GM18858 (cell line): ENCODE measurements at regions not wholly inside any gene's neighbourhood (a gene's known extent, or its start where the extent isn't known, plus 50 kb on each side); places are given as distances from the start of the nearest gene placed in this dataset.
"Not testable (repeated sequence)": the region's sequence is repeated elsewhere in the genome, so short reads cannot be mapped to it uniquely, and the experiment has no call there.

Source experiments
- ATAC-seq: cut with Tn5 transposase; IDR thresholded peaks from one replicate; pipeline ENCODE4 v1.9.1; 2021; ENCODE audit not compliant: unreplicated experiment

DNA sequence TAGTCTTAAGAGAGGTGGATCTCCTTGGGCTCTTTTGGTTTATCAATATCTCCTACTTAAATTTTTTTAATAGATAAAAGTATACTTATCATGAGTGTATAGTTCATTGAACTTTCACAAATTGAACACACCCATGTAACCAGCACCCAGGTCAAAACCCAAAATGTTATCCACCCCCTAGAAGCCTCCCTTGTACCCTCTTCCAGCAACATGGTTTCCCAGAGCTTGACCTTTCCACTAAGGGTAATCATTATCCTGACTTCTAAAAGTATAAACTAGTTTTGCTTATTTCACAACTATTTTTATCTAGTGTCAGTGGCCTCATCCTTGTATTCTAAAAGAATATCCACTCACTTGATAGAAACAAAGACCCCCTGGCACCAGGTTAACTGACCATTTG, 106.8 kb downstream of the MDH1 start:
- no peak for ATAC-seq

DNA sequence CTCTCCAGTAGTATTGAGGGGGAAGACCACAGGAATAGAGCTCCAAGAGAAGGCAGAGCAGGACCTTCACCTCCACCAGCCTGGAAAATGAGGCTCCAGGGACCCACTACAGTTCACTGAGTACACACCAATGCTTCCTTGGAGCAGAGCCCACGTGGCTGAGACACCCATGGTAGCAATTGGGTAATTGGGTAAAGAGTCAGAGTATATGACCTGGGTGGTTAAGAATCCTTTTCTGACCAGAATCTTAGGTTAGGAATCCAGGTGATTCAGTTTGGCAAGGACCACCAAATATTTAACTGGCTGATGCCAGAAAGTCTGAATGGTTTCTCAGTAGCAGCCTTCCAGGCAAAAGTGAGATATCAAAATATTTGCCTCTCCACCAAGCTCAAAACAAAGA, 107.7 kb downstream of the MDH1 start:
- no peak for ATAC-seq

DNA sequence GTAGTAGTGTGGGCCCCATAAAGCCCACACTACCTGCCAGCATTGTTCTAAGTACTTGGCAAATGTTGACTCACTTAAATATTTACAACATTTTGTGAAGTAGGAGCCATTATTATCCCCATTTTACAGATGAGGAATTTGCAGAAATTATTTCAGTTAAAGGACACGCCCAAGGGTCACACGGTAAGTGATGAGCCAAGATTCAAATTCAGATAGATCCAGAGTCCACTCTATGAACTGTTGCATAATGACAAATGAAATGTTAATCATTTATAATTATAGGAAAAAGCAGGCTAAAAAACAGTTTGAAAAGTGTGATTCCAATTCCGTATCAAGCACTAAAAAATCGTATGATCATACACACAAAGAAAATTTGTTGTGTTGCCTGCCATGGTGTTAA, 108.4 kb downstream of the MDH1 start:
- ATAC-seq = no peak

DNA sequence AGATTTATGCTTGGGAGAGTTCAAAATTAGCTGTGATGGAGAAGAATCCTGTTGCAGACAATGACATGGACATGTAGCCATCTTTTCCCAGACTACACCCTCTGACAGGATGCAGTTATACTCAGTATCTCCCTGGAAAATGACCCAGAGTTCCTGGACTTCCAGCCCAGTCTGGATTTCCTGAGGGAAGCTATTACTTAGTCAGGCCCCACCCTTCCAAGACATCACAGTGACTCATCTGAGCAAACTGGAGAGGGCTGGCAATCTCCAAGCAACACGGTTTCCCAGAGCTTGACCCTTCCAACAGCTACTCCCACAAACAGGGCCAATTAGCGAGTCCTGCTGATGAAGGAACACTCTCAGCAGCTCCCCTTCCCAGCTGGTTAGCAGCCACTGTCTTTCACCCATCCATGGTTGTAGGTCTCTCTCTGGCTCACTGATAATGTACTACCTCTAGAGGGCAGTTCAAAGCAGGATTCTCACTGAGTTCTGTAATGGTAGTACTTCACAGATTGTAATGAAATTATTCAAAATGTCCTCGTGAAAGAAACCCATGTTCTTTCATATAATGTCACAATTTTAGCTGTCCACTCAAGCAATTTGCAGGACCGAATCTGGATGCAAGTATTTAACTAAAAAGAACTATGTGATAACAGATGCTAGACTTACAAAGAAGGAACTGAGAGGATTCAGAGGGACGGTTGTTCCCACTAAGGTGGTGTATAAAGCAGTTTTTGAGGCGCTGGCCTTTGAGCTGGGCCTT, 110.2 kb downstream of the MDH1 start:
- ATAC-seq = peak; percentile 62

DNA sequence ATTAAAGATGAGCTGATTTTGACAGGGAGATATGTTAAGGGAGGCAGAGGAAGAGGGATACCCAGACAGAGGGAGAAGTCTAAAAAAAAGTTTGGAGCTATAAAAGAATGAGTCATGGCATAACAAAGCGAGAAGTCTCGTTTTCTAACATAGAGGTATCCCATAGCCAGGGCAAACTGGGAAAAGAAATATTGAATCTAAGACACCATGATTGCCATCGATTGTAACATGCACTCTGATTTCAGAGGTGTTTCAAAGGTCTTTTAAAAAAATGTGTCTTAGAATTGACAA, 110.7 kb downstream of the MDH1 start:
- no peak for ATAC-seq

DNA sequence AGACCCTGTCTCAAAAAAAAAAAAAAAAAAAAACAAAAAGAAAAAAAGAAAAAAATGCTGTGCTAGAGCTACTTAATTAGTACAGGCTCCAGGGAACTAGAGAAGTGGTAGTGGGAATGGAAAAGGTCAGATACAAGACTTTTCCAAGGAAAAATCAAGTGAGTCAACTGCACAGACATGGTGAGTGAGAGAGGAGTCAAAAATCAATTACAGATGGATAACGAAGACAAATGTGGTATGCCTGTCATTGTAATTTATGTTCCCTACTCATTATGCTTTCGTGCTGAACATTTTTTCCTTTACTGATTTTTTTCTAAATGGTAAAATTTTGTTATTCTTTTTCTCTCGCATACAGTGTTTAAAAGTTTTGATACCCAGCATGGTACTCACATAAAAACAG, 111.5 kb downstream of the MDH1 start:
- no peak for ATAC-seq

DNA sequence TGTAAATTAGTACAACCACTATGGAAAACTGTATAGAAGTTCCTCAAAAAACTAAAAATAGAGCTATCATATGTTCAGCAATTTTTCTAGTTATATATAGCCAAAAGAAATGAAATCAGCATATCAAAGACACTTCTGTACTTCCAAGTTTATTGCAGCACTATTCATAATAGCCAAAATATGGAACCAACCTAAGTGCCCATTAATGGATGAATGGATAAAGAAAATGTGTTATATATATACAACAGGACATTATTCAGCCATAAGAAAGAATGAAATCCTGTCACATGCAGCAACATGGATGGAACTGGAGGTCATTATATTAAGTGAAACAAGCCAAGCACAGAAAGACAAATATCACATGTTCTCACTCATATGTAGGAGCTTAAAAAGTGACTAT, 112.6 kb downstream of the MDH1 start:
- ATAC-seq = no peak

DNA sequence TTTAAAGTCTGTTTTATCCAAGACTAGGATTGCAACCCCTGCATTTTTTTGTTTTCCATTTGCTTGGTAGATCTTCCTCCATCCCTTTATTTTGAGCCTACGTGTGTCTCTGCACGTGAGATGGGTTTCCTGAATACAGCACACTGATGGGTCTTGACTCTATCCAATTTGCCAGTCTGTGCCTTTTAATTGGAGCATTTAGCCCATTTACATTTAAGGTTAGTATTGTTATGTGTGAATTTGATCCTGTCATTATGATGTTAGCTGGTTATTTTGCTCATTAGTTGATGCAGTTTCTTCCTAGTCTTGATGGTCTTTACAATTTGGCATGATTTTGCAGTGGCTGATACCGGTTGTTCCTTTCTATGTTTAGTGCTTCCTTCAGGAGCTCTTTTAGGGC, 117.3 kb downstream of the MDH1 start:
- ATAC-seq = not testable (repeated sequence)

DNA sequence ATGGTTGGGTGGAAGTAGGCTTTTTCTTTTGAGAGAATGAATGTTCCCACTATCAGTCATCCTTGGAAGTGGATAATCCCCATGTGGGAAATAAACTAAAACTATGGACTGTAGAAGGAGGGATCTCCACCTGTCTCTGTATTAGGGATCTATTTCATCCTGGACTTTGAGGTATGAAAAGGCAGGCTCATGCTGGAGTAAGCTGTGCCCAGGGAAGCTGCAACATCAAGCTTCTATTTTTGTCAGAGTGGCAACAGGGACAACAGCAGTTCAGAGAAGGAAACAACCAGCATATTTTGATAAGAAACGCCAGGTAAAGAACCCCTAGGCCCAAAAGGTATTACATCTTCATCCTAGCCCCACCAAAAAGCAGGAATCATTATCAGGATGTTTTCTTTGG, 122.0 kb downstream of the MDH1 start:
- no peak for ATAC-seq

DNA sequence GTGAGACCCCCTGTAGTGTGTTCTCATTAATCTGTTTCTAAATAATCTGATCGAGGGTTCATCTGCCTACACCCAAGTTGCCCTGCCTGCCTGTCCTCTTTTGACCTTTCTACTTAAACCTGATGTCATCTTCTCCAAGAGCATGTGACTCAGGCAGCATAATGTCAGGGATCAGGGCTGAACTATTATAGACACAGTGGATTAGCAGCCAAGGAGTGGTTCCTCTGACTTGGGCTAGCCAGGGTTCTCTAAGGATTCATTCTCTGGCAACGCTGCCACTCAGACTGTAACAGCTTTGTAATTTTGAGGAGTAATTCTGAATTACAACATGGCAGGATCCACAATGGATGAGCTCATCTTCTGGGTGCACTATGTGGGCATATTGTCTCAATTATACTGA, 124.0 kb downstream of the MDH1 start:
- ATAC-seq = no peak

DNA sequence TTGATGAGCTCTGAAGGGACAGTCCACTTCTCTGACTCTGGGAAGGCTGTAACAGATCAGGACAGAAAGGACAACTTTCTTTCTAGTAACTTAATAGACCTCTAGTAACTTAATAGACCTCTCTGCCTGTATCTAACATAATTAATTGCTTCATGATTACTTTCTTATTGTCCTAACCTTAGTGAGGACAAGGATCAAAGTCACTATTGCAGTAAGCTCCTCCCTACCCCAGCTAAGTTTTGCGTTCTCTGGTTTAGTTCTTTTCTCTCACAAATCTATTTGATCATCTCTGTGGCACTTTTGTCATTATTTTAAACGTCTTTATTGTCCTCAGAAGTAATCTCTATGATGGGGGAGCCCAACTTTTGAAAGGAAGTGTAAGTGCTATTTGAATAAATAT, 125.5 kb upstream of the UGP2 start:
- ATAC-seq = no peak

DNA sequence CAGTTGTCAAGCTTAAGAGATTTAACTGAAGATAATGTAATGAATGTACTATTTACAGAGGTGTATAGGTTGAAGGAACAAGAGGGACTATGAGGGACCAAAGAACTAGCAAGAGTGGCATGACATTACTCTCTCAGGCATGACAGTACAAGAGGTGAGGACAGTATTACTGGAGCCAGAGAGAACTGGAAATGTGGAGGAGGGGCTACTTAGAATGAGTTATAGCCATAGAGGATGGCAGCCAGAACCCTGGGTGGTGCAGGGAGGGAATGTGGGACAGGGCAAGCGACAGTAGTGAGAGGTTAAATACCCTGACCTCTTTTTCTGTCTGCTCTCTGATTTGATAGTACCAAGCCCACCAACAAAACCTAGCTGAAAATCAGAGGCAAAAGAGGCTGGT, 122.6 kb upstream of the UGP2 start:
- ATAC-seq = no peak

DNA sequence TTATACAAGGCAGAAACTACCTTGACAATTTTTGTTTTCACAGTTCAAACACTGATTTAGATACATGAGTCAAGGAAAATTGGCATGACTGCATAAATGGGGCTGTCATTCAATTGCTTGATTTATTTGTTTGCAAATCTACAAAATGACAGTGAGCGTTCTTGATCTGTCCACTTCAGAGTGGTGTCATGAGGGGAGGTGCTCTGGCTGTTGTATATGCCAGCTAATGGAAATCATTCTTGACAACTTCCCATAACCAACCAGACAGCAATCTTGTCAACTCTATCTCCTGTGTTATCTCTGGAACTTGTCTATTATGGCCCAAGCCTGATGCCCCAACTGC, 120.6 kb upstream of the UGP2 start:
- no peak for ATAC-seq

DNA sequence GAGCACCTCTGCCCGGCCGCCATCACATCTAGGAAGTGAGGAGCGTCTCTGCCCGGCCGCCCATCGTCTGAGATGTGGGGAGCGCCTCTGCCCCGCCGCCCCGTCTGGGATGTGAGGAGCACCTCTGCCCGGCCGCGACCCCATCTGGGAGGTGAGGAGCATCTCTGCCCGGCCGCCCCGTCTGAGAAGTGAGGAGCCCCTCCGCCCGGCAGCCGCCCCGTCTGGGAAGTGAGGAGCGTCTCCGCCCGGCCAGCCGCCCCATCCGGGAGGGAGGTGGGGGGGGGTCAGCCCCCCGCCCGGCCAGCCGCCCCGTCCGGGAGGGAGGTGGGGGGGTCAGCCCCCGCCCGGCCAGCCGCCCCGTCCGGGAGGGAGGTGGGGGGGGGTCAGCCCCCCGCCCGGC, 119.4 kb upstream of the UGP2 start:
- not testable (repeated sequence) for ATAC-seq

DNA sequence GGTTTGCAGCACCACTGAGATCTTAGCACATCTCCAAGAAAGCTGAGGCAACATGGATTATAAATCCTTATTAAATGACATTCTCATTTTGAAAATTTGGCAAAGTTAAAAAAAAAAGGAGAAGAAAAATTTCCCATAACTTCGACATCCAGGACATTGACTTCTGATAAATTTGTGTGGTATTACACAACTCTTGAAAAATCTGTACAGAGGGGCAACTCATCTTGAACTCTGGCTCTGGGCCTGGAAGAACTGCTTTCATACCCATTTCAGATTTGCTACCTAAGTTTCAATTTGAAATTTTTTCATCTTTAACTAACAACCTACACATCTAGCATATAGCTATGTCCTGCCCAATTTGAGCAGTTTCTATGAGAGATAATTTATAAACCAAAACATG, 118.0 kb upstream of the UGP2 start:
- no peak for ATAC-seq

DNA sequence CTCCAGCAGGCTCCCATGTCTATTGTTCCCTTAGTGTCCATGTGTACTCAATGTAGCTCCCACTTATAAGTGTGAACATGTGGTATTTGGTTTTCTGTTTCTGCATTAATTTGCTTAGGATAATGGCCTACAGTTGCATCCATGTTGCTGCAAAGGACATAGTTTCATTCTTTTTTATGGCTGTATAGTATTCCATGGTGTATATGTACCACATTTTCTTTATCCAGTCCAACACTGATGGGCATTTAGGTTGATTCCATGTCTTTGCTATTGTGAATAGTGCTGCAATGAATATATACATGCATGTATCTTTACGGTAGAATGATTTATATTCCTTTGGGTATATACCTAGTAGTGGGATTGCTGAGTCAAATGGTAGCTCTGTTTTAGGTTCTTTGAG, 116.5 kb upstream of the UGP2 start:
- ATAC-seq = not testable (repeated sequence)

DNA sequence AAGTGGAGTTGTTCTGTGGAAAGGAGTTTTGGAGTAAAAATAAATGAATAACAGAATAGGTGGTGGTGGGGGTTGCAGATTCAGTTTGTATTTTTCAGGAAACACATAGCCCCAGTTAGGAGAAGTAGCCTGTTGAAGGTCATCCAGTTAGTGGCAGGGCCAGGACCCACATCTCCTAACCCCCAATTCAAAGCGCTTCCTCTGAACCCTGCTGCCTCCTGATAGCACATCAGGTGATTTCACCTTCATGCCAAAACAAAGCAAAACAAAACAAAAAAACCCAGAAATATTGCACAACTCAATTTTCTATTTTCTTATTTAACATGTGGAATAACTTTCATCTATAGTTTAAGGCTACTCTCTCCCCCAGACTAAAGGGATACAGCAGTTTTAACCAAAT, 112.3 kb upstream of the UGP2 start:
- no peak for ATAC-seq

DNA sequence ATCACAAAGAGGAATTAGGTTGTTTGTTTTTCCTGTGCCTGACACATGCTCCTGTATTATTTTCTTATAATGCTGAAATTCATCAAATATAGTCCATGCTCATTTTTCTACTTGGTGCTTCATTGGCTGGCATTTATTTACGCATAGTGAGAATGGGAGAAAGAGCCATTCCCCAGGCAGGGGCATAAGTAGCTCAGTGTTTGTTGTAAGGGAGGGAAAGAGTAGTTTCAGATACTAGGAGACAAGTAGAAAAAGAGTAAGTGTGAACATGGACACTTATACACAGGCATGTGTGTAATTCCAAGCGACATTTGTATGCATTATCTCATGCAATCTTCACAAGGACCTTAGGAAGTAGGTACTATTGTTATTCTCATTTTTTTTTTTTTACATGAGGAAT, 111.9 kb upstream of the UGP2 start:
- ATAC-seq = no peak

DNA sequence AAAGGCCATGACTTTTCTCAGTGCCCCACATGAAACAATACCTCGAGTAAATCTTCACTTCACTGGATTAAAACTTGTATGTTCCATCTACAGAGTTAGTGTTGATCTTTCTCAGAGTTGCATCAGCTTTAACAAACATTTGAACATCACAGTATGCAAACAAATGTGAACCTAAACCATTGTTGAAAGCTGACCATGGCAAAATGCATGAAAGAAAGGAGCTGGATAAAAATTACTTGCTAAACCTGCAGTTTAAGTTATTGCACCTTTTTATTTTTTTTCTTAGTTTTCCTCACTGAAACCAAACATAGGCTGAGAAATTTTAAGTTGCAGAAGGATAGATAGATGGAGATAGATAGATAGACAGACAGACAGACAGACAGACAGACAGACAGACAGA, 107.2 kb upstream of the UGP2 start:
- ATAC-seq = no peak

DNA sequence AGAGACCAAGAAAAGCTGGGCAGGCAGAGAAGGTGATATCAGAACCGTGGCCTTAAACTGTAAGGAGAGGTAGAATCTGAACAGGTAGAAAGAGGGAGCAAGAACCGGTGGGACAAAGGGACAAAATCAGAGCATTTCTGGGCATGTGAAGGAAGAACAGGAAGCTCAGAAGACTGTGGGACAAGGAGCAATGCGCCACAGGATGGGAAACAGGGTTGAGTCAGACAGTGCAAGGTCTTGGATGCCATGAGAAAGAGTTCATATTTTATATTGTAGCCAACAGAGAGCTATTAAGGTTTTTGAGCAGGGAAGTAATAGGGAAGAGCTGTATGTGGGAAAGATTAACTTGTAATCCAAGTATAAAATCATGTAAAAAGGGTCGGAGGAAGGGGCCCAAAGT, 106.4 kb upstream of the UGP2 start:
- no peak for ATAC-seq

DNA sequence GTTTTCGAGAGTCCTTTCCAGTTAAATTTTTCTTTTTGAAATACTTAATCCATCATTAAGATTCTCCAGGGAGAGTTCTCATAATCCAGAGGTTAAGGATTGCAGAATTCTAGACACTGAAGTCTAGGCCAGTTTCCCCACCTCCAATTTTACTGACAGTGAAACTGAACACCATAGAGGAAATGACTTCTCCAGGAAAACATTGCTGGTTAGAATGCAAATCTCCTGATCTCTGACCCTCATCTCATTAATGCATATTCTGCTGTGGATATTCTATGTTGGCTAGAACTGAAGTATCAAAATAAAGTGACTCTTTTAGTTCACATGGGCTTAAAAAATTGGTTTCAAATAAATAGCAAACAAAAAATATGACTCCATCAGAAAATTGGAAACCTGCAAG, 105.8 kb upstream of the UGP2 start:
- no peak for ATAC-seq

DNA sequence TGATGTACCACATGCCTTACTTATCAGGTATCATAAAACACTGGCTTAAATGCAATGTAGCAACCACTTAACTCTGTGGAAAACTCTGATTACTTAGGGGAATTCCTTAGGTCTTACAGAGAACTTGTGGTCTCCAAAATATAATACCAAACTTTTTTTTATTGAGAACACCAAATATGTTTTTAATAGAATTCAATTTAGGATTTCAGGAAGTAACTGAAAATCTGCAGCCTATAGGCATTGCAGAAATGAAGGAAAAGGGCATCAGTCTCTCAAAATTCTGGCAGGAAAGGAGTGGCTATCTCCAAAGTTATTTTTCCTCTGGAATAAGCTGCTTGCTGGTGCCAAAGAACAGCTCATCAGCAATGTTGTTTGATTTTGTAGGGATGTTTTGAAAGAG, 105.3 kb upstream of the UGP2 start:
- no peak for ATAC-seq

DNA sequence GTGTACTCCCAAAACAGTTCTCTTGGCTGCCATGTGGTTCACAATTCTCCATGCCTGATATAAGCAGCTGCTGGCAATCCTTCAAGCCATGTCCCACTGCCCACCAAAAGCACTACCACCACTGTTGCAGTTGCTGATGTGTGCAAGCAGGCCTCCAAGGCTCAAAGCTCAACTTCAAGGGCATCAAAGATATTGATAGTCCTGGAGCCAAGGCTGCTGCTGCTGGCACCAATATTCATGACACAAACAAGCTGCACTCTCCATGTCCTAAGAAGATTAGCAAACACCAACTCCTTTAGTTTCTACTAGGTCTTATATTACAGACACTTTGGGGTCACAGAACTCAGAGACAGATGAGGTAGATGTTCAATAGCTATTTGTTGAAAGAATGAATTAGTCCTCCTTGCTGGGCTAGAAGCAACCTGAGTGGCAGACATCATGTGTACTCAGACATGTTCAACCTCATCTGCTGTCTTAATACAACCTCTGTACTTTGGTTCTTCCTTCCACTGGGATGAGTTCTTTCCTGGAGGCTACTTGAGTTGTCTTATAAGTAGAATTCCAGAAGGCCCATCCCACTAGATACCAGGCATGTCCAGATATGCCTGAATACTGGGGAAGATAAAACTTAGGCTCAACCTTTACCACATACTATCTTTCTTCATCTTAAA, 104.5 kb upstream of the UGP2 start:
- ATAC-seq = no peak
